ENCODE measurements at regions not wholly inside any gene's neighbourhood (a gene's known extent, or its start where the extent isn't known, plus 50 kb on each side); places are given as distances from the start of the nearest gene placed in this dataset.

- Histone ChIP-seq H3K9ac (replicated peaks in 1 of 4; ENCODE audit: extremely low read depth in 1 of 4, low read depth in 3 of 4, low read length in 3 of 4) (no peak overlapping the region), H2BK20ac (ENCODE audit: low read length) (no peak overlapping the region), H3K9me3 (ENCODE audit: insufficient read depth in 2 of 2, low read depth in 1 of 2, low read length in 1 of 2) (no peaks in the 10 kb centered on the region), H3K27ac (ENCODE audit: low read depth, low read length) (no peak overlapping the region), H2AK5ac (ENCODE audit: low read depth, low read length) (no peak overlapping the region), H3K18ac (ENCODE audit: extremely low read depth, low read length) (no peak overlapping the region), H3K4me1 (replicated peaks in 1 of 4; ENCODE audit: control insufficient read depth in 3 of 4, insufficient read depth in 4 of 4, low read length in 3 of 4) (peaks cover 0 to under 1% (median 0%) of the 10 kb centered on the region in 4 experiments; a peak in 1 of 7 replicates), H2AFZ (ENCODE audit: low read length) (no peak overlapping the region), H3K79me2 (ENCODE audit: control insufficient read depth in 1 of 2, insufficient read depth in 2 of 2, low read length in 2 of 2) (no peaks in the 10 kb centered on the region), H3K27me3 (replicated peaks in 1 of 4; ENCODE audit: control insufficient read depth in 3 of 4, extremely low read depth in 1 of 4, insufficient read depth in 3 of 4, low read length in 3 of 4) (peaks cover 0 to 1% (median 0%) of the 10 kb centered on the region in 4 experiments; a peak in 1 of 7 replicates), H4K5ac (ENCODE audit: insufficient read length, low read depth, low read length) (no peak overlapping the region), H4K20me1 (replicated peaks in 1 of 2; ENCODE audit: control insufficient read depth in 1 of 2, insufficient read depth in 2 of 2, low read length in 2 of 2) (no peaks in the 10 kb centered on the region), H3K4ac (replicated peaks; ENCODE audit: insufficient read length, low read depth, low read length) (no peak overlapping the region), H3K36me3 (ENCODE audit: control insufficient read depth in 2 of 4, insufficient read depth in 4 of 4, low read length in 3 of 4) (no peaks in the 10 kb centered on the region), H2BK120ac (replicated peaks; ENCODE audit: low read depth, low read length) (no peak overlapping the region), H2BK5ac (ENCODE audit: low read depth, low read length) (no peak overlapping the region), H2BK15ac (ENCODE audit: low read length) (no peak overlapping the region), H3K4me2 (ENCODE audit: insufficient read depth in 1 of 2, low read depth in 2 of 2, low read length in 2 of 2) (no peak overlapping the region), H2BK12ac (ENCODE audit: low read depth, low read length) (no peak overlapping the region), H3K23ac (ENCODE audit: insufficient read length) (no peak overlapping the region), H3K23me2 (ENCODE audit: low read depth, low read length) (no peaks in the 10 kb centered on the region), H3K14ac (ENCODE audit: insufficient read length) (no peak overlapping the region), H3K56ac (replicated peaks; ENCODE audit: insufficient read length, low read depth, low read length) (no peak overlapping the region), H4K8ac (ENCODE audit: extremely low read depth, insufficient read depth, low read length) (no peak overlapping the region), H3K4me3 (ENCODE audit: extremely low read depth in 1 of 4, insufficient read depth in 2 of 4, low read depth in 3 of 4, low read length in 4 of 4) (no peak overlapping the region), H4K91ac (replicated peaks; ENCODE audit: insufficient read length, low read length) (no peak overlapping the region), H3K79me1 (ENCODE audit: low read depth, low read length) (no peaks in the 10 kb centered on the region)
- no peak for DNase-seq (ENCODE audit: low read depth in 1 of 2, low spot score in 2 of 2)
- ChIA-PET POLR2A (ENCODE audit: partially characterized antibody) (no interaction called here), CTCF (ENCODE audit: partially characterized antibody) (interaction anchor here (1.1 to 1.9 kb wide), 2 partner anchors 36 to 65 kb away, joined by 3 to 5 read pairs; no protein-coding TSS in a partner anchor)
- no peak for FAIRE-seq
- TF ChIP-seq CTBP2 (IDR thresholded peaks at IDR 0.05; ENCODE audit: borderline replicate concordance, insufficient read depth, insufficient read length, low read length) (no peak), EZH2 (IDR thresholded peaks at IDR 0.05; ENCODE audit: low read depth, low read length, severe bottlenecking) (no peak), SP2 (IDR thresholded peaks at IDR 0.05; ENCODE audit: low read length) (no peak), SP4 (IDR thresholded peaks at IDR 0.05; ENCODE audit: low read length) (no peak), RBBP5 (IDR thresholded peaks at IDR 0.05; ENCODE audit: borderline replicate concordance, low read depth, low read length) (no peak), KDM1A (IDR thresholded peaks at IDR 0.05; ENCODE audit: borderline replicate concordance, low read length) (no peak), PHF8 (conservative IDR thresholded peaks at IDR 0.05; ENCODE audit: low read depth, low read length) (no peak), KDM4A (IDR thresholded peaks at IDR 0.05; ENCODE audit: low read depth, low read length, severe bottlenecking) (no peak), RFX5 (IDR thresholded peaks at IDR 0.05; ENCODE audit: borderline replicate concordance, low read depth, low read length) (no peak), USF2 (IDR thresholded peaks at IDR 0.05; ENCODE audit: low read length) (no peak), GABPA (IDR thresholded peaks at IDR 0.05; ENCODE audit: borderline replicate concordance, insufficient read depth, low read length) (no peak), EP300 (IDR thresholded peaks at IDR 0.05; ENCODE audit: borderline replicate concordance in 1 of 2, low read depth in 2 of 2, low read length in 2 of 2) (no peak), ASH2L (IDR thresholded peaks at IDR 0.05; ENCODE audit: low read length) (no peak), SUZ12 (IDR thresholded peaks at IDR 0.05; ENCODE audit: low read length) (no peak)
Observed at GRCh38 chr13:60691268-60691667, 294.2 kb downstream of the TDRD3 start.
